HG03571 (cell line): ENCODE measurements at regions not wholly inside any gene's neighbourhood (a gene's known extent, or its start where the extent isn't known, plus 50 kb on each side); places are given as distances from the start of the nearest gene placed in this dataset.
"Not testable (repeated sequence)": the region's sequence is repeated elsewhere in the genome, so short reads cannot be mapped to it uniquely, and the experiment has no call there.

ENCODE experiments used
- ATAC-seq: cut with Tn5 transposase; IDR thresholded peaks from one replicate; pipeline ENCODE4 v1.9.1; 2021; ENCODE audit not compliant: unreplicated experiment

DNA sequence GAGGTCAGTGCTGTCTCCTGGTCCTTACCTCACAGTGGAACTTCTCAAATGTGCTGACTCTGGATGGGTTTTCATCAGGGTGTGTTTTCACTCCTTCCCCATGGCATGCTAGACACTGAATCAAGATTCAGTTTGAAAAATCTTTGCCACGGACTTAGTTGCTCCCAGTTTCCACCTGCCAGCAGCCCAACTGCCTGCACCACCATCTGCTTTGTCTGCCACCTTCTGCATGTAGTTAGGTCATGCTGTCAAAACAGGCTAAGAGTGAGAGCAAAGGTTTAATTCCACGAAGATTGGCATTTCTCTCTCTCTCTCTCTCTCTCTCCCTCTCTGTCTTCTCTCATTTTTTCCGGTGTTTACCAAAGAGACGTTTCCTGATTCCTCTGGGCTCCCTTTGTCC lies 258.0 kb upstream of the EDNRA start:
- no peak for ATAC-seq

DNA sequence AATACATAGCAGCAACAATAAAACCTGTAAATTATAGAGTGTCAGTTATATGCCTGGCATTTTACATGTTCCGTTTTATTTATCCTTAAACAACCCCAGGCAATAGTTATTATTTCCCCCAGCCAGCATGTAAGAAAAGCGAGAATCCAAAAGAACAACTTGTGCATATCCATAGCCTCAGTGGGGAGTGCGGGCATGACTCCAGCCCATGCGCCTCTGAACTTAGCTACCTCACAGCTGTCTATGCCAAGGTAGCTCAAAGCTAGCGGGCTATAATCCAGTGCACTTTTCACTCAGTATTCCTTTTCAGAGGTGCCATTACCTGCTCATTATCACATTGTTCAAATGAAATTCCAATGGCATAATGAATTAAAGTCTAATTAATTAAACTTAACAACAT lies 257.3 kb upstream of the EDNRA start:
- ATAC-seq = no peak

DNA sequence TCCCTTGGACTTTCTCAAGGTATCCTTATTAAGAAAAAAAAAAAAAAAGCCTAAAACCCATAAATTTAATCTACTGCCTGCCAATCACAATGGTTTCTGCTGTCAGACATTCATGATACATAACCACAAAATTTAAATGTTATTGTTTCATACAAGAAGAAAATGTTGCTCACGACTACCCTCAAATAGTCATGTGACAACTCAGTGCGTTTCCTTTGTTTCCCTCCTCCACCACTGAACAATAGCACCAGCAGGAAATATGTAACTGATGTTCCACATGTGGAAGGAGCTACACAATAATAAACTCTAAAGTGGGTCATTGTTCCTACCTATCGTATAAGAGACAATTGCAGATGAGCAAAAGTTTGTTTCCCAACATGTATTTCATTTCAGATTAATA lies 244.1 kb upstream of the EDNRA start:
- ATAC-seq = no peak

GRCh38 chr4:147244786-147245185 lies 236.1 kb upstream of the EDNRA start:
- ATAC-seq = no peak

DNA sequence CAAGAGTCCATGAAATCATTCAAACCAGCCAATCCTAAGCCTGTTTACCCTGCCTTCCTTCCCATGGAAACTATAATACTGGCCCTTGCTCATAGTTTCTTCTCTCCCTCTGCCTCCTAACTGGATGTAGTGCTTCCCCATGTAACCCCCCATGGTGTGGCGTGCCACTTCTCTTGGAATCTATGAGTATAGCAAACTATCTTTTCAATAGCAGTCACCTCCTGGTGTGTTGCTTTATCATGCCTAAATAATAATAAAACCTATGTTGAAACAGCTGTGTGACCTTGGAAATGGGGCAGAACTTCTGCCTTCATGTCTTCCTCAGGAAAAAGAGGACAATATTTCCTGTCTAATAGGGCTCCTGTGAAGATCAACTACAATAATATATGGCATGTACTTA lies 234.8 kb upstream of the EDNRA start:
- no peak for ATAC-seq

DNA sequence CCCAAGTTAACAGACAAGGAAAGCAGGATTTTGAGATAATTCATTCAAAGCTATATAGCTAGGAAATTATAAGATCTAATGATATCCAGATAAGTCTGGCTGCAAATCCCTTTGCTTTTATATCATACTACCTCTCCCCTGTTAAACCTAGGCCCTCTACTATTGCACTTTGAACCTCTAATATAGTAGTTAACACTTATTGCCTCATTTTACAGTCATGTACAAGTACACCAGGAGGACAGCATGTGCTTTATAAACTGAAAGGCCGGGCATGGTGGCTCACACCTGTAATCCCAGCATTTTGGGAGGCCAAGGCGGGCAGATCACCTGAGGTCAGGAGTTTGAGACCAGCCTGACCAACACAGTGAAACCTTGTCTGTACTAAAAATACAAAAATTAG lies 234.4 kb upstream of the EDNRA start:
- ATAC-seq = not testable (repeated sequence)

GRCh38 chr4:147247579-147247978 lies 233.3 kb upstream of the EDNRA start:
- no peak for ATAC-seq

DNA sequence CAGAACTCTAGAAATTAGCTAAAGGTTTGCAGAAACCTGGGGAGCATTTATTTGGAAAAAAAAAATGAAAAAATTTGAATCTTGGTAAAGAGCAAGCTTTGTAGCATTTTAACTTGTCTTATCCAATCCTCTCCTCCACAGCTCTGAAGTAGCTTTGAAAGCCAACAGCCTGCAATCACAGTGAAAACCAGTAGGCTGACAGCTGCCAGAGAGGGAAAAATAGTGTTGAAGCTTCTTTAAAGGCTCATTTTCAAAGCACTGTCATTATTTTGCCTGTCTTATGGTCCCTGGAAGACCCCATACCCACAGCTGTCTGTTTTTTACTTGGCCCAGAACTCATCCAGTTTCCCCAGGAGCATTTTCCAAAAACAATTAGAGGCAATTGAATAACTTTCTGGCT lies 230.8 kb upstream of the EDNRA start:
- ATAC-seq = no peak

GRCh38 chr4:147255268-147255667 lies 225.6 kb upstream of the EDNRA start:
- ATAC-seq = not testable (repeated sequence)

DNA sequence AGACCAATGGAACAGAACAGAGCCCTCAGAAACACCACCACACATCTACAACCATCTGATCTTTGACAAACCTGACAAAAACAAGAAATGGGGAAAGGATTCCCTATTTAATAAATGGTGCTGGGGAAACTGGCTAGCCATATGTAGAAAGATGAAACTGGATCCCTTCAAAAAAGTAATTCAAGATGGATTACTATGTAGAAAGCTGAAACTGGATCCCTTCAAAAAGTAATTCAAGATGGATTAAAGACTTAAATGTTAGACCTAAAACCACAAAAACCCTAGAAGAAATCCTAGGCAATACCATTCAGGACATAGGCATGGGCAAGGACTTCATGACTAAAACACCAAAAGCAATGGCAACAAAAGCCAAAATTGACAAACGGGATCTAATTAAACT lies 221.6 kb upstream of the EDNRA start:
- ATAC-seq = not testable (repeated sequence)

DNA sequence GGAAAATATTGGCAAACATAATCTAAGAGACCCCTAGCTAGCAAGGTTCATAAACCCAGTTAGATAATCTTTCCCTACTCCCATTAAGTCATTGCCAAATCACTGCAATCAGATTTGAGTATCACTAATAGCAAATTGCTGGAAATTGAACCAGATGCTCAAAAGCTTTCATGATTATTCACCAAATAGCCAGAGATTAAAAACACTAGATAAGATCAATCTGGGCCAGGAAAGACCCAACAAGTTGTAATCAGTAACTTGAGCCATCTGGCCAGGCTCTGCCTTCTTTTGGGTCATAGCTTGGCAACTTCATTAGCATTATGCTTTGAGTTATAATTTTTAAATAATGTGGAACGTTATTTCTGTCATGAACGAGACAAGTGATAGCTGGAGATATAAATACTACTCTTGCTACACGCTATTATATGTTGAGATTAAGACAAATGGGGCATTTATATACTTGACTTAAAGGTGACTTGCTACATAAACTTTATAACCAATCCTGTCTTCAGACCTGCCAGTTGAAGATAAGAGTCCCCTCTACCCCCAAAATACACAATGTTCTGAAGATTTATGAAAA lies 196.6 kb upstream of the EDNRA start:
- ATAC-seq = no peak

- no peak for ATAC-seq
Observed at GRCh38 chr4:147284935-147285334, 196.0 kb upstream of the EDNRA start.

DNA sequence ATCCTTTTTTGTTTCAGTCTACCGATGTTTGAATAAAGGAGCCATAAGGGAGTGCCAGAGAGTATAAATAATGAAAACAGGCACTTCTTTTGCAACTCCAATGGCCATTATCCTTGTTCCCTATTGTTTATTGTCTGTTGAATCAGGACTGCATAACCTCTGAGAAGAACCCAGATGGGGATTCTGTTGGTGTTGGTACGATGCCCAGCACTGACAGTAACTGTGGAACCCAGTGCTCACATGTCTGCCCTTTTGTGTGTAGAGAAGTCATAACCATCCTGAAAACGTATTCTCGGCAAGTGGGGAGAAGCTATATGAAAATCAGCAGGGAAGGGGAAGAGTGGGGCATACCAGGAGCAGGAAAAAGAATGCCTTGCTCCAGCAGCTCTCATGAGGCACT lies 195.1 kb upstream of the EDNRA start:
- no peak for ATAC-seq

- ATAC-seq = no peak
Observed at GRCh38 chr4:147286846-147287587, 193.9 kb upstream of the EDNRA start.

- no peak for ATAC-seq
Observed at GRCh38 chr4:147287588-147287890, 193.4 kb upstream of the EDNRA start.

- ATAC-seq = no peak
Observed at GRCh38 chr4:147288512-147288911, 192.4 kb upstream of the EDNRA start.

GRCh38 chr4:147289181-147289580 lies 191.7 kb upstream of the EDNRA start:
- no peak for ATAC-seq

DNA sequence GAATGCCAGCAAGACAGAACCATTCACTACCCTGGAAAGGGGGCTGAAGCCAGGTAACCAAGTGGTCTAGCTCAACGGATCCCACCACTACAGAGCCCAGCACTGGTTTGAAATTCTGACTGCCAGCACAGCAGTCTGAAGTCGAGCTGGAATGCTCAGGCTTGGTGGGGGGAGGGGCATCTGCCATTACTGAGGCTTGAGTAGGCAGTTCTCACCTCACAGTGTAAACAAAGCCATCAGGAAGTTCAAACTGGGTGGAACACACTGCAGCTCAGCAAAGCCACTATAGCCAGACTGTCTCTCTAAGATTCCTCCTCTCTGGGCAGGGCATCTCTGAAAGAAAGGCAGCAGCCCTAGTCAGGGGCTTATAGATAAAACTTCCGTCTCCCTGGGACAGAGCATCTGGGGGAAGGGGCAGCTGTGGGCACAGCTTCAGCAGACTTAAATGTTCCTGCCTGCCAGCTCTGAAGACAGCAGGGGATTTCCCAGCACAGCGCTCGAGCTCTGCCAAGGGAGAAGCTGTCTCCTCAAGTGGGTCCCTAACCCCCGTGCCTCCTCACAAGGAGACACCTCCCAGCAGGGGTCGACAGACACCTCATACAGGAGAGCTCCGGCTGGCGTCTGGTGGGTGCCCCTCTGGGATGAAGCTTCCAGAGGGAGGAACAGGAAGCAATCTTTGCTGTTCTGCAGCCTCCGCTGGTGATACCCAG lies 188.1 kb upstream of the EDNRA start:
- ATAC-seq = not testable (repeated sequence)

GRCh38 chr4:147293314-147293677 lies 187.6 kb upstream of the EDNRA start:
- ATAC-seq = not testable (repeated sequence)

- ATAC-seq = no peak
Observed at GRCh38 chr4:147299205-147299604, 181.7 kb upstream of the EDNRA start.

- no peak for ATAC-seq
Observed at GRCh38 chr4:147303174-147303872, 177.6 kb upstream of the EDNRA start.

DNA sequence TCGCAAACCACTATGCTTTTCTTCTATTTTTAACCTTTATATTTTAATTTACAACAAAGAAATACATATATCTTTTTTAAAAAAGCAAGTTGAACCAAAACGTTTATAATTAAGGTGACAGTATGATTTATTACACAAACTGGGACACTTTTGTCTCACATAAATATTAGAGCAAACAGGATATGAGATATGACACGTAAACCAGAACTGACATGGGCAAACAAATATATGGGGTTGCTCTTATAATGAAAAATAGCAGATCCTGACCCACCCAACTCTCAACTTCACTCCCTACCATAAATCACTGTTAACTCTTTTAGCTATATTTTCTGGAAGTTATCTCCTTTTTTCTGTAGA lies 177.0 kb upstream of the EDNRA start:
- ATAC-seq = no peak
